AG09309 (cell line): ENCODE measurements at regions not wholly inside any gene's neighbourhood (a gene's known extent, or its start where the extent isn't known, plus 50 kb on each side); places are given as distances from the start of the nearest gene placed in this dataset.

ENCODE experiments used
- DNase-seq: peaks from one replicate; pipeline ENCODE4 v3.0.0-alpha.2; 2010; ENCODE audit warnings: low read depth
- H3K4me3 ChIP-seq: 2 replicates; pipeline ENCODE4 v1.5.1; 2011; ENCODE audit warnings: mild to moderate bottlenecking, low read depth, low read length, moderate library complexity; ENCODE audit not compliant: control insufficient read depth
- TF ChIP-seq, protein P1 (sequence below): IDR thresholded peaks from 2 replicates; pipeline ENCODE4 v1.5.1; 2011; ENCODE audit warnings: mild to moderate bottlenecking, low read depth, low read length, inconsistent platforms; ENCODE audit not compliant: insufficient read depth, control insufficient read depth; ENCODE audit errors: missing control alignments

DNA sequence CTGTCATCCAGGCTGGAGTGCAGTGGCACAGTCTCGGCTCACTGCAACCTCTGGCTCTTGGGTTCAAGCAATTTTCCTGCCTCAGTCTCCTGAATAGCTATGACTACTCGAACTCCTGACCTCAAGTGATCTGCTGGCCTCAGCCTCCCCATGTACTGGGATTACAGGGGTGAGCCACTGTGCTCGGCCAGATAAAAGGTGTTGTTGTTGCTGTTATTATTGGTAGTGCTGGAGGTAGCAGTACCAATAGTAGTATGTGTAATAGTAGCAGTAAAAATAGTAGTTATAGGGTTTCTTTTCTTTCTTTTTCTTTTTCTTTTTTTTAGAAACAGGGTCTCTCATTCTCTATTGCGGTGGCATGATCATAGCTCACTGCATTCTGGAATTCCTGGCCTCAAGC lies 592.1 kb downstream of the ARAP2 start:
- no peak overlapping the region for H3K4me3 ChIP-seq
- TF ChIP-seq, protein P1, sequence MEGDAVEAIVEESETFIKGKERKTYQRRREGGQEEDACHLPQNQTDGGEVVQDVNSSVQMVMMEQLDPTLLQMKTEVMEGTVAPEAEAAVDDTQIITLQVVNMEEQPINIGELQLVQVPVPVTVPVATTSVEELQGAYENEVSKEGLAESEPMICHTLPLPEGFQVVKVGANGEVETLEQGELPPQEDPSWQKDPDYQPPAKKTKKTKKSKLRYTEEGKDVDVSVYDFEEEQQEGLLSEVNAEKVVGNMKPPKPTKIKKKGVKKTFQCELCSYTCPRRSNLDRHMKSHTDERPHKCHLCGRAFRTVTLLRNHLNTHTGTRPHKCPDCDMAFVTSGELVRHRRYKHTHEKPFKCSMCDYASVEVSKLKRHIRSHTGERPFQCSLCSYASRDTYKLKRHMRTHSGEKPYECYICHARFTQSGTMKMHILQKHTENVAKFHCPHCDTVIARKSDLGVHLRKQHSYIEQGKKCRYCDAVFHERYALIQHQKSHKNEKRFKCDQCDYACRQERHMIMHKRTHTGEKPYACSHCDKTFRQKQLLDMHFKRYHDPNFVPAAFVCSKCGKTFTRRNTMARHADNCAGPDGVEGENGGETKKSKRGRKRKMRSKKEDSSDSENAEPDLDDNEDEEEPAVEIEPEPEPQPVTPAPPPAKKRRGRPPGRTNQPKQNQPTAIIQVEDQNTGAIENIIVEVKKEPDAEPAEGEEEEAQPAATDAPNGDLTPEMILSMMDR, result no peak
- DNase-seq, result no peak

DNA sequence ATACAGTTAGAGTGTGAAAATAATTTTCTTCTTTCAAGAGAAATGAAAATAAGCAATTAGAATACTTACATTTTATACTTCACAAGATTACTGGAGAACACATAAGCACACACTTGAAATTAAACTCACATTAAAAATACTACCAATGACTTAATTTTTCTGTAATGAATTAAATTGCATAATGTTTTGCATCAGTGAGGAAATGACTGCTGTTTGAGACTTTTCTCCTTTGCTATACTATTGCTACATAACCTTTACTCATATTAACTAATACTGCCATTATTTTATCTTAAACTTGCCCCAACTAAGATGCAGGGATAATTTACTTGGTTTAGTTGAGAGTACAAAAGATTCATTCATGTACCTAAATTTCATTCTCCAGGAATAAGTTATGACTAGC lies 590.9 kb downstream of the ARAP2 start:
- DNase-seq, result no peak
- no peak overlapping the region for H3K4me3 ChIP-seq
- TF ChIP-seq, protein P1, result no peak

GRCh38 chr4:35673137-35673536 lies 571.2 kb downstream of the ARAP2 start:
- TF ChIP-seq, protein P1, result no peak

DNA sequence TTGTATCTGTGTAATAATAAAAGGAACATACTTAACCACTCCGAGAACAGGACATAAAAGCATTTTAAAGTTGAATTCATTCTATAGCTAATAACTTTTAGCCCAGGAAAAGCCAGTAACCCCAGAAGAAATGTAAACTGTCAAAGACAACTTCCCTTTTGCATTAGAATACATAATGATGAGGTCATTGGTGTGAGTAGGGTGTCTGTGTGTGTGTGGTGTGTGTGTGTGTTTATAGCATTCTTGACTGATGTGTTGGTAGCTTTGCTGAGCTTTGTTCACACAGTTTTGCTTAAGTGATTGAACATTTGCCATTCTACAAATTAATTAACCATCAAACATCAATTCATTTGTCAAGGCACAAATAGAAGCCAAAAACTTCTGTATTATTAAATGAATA lies 559.6 kb downstream of the ARAP2 start:
- no peak for DNase-seq
- TF ChIP-seq, protein P1, result no peak
- no peak overlapping the region for H3K4me3 ChIP-seq

More at GRCh38 chr4:35673137-35673536, 571.2 kb downstream of the ARAP2 start:
- no peak overlapping the region for H3K4me3 ChIP-seq
- no peak for DNase-seq

DNA sequence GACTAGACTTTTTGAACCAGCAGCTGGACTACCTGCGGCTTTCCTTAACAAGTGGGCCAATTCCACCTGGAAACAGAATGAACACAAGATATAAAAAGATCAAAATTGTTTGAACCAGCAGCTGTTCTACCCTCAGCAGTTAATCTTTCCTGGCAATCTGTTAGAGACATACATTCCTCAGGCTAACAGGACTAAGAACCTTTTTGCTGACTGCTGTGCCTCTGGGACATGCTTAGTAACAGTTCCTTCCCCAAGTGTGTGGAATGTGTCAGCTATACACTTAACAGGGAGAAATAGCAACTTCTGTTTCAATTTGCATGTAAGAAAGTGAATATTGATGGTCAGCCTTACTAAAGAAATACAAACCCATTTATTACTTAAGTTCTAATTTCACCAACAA lies 554.4 kb downstream of the ARAP2 start:
- TF ChIP-seq, protein P1, result no peak
- no peak for DNase-seq
- H3K4me3 ChIP-seq, result no peak overlapping the region

- no peak overlapping the region for H3K4me3 ChIP-seq
- no peak for DNase-seq
- TF ChIP-seq, protein P1, result no peak
Observed at GRCh38 chr4:35690271-35690670, 554.0 kb downstream of the ARAP2 start.

- H3K4me3 ChIP-seq, result no peak overlapping the region
- DNase-seq, result no peak
- TF ChIP-seq, protein P1, result no peak
Observed at GRCh38 chr4:35695003-35695402, 549.3 kb downstream of the ARAP2 start.
